Stimulated activated naive CD8-positive, alpha-beta T cell treated with anti-CD3 and anti-CD28 coated beads, Interleukin-15, Interleukin-2, amounts not matched to agents 100 U/mL and 50 U/mL, for 24 hours (primary cell): ENCODE measurements at regions not wholly inside any gene's neighbourhood (a gene's known extent, or its start where the extent isn't known, plus 50 kb on each side); places are given as distances from the start of the nearest gene placed in this dataset.

Experiments used
- ATAC-seq: fragments of 150-1000 bp; cut with Tn5 transposase; one replicate; pipeline ENCODE4 v1.10.0; 2021
- DNase-seq: peaks from one replicate; pipeline ENCODE4 v3.0.0; 2021

GRCh38 chr4:60175241-60175640, 1024.9 kb upstream of the ADGRL3 start:
- DNase-seq, result no peak
- ATAC-seq, result no peak

GRCh38 chr4:60187428-60187827, 1012.7 kb upstream of the ADGRL3 start:
- DNase-seq (no peak), ATAC-seq (no peak)

- DNase-seq, result no peak
- no peak for ATAC-seq
These were observed 1010.8 kb upstream of the ADGRL3 start for GRCh38 chr4:60189286-60189685.

GRCh38 chr4:60194214-60194613, 1005.9 kb upstream of the ADGRL3 start:
- ATAC-seq (no peak), DNase-seq (no peak)

- ATAC-seq, result no peak
- no peak for DNase-seq
These were observed 1004.9 kb upstream of the ADGRL3 start for GRCh38 chr4:60195256-60195655.

- ATAC-seq, result no peak
- DNase-seq, result peak; percentile 42
These were observed 999.0 kb upstream of the ADGRL3 start for GRCh38 chr4:60201052-60201673.

- no peak for DNase-seq
- no peak for ATAC-seq
These were observed 990.5 kb upstream of the ADGRL3 start for GRCh38 chr4:60209588-60209987.

- ATAC-seq (no peak), DNase-seq (no peak)
These were observed 984.2 kb upstream of the ADGRL3 start for GRCh38 chr4:60215906-60216305.

GRCh38 chr4:60216752-60217151, 983.4 kb upstream of the ADGRL3 start:
- DNase-seq, result no peak

GRCh38 chr4:60221866-60222265, 978.3 kb upstream of the ADGRL3 start:
- DNase-seq (no peak), ATAC-seq (no peak)

More at GRCh38 chr4:60216752-60217151, 983.4 kb upstream of the ADGRL3 start:
- ATAC-seq, result no peak

- ATAC-seq (no peak), DNase-seq (no peak)
These were observed 976.8 kb upstream of the ADGRL3 start for GRCh38 chr4:60223208-60223923.

GRCh38 chr4:60241866-60242265, 958.3 kb upstream of the ADGRL3 start:
- DNase-seq (no peak), ATAC-seq (no peak)

GRCh38 chr4:60249784-60250183, 950.3 kb upstream of the ADGRL3 start:
- no peak for DNase-seq
- no peak for ATAC-seq

- no peak for DNase-seq
- no peak for ATAC-seq
These were observed 949.5 kb upstream of the ADGRL3 start for GRCh38 chr4:60250657-60251056.

- ATAC-seq (no peak), DNase-seq (no peak)
These were observed 940.3 kb upstream of the ADGRL3 start for GRCh38 chr4:60259781-60260180.

- ATAC-seq (no peak), DNase-seq (no peak)
These were observed 933.6 kb upstream of the ADGRL3 start for GRCh38 chr4:60266505-60266904.

- DNase-seq, result no peak
- ATAC-seq, result no peak
These were observed 903.7 kb upstream of the ADGRL3 start for GRCh38 chr4:60296386-60296785.

GRCh38 chr4:60313611-60314178, 886.4 kb upstream of the ADGRL3 start:
- ATAC-seq, result no peak
- no peak for DNase-seq

- no peak for ATAC-seq
- DNase-seq, result no peak
These were observed 885.7 kb upstream of the ADGRL3 start for GRCh38 chr4:60314416-60314815.

GRCh38 chr4:60315586-60315985, 884.5 kb upstream of the ADGRL3 start:
- DNase-seq (no peak), ATAC-seq (no peak)

- DNase-seq (no peak), ATAC-seq (no peak)
These were observed 873.4 kb upstream of the ADGRL3 start for GRCh38 chr4:60326735-60327134.

GRCh38 chr4:60327651-60328050, 872.5 kb upstream of the ADGRL3 start:
- no peak for DNase-seq
- ATAC-seq, result no peak

GRCh38 chr4:60344908-60345307, 855.2 kb upstream of the ADGRL3 start:
- DNase-seq (no peak), ATAC-seq (no peak)

- ATAC-seq (no peak), DNase-seq (no peak)
These were observed 854.7 kb upstream of the ADGRL3 start for GRCh38 chr4:60345392-60345791.
